Thyroid gland (tissue), 4 donors: ENCODE measurements at regions not wholly inside any gene's neighbourhood (a gene's known extent, or its start where the extent isn't known, plus 50 kb on each side); places are given as distances from the start of the nearest gene placed in this dataset.
"Not testable (repeated sequence)": the region's sequence is repeated elsewhere in the genome, so short reads cannot be mapped to it uniquely, and the experiment has no call there.

Source experiments
- DNase-seq, 2 donors: peaks; one replicate each; pipeline ENCODE4 v3.0.0-alpha.2; 2019
- H3K27ac ChIP-seq, 3 donors: fragments of 200-600 bp; sonication (generic); 1 replicate in 2 of 3; 2 replicates in 1 of 3; pipeline ENCODE4 v1.5.1; 2016 to 2019; ENCODE audit warnings: mild to moderate bottlenecking in 1 of 3, moderate library complexity in 1 of 3
- H3K27me3 ChIP-seq: fragments of 200-600 bp; sonication (generic); one replicate; pipeline ENCODE4 v1.5.1; 2019
- H3K36me3 ChIP-seq, 2 donors: fragments of 200-600 bp; sonication (generic); one replicate each; pipeline ENCODE4 v1.5.1; 2016 to 2019
- H3K4me1 ChIP-seq, 2 donors: fragments of 200-600 bp; sonication (generic); one replicate each; pipeline ENCODE4 v1.5.1; 2017 to 2019
- H3K4me3 ChIP-seq, 3 donors: fragments of 200-600 bp; sonication (generic); replicated peaks in 1 of 3; 1 replicate in 2 of 3; 2 replicates in 1 of 3; pipeline ENCODE4 v1.5.1; 2016; ENCODE audit warnings: mild to moderate bottlenecking in 1 of 3
- H3K9me3 ChIP-seq: fragments of 200-600 bp; sonication (generic); one replicate; pipeline ENCODE4 v1.5.1; 2017
- CTCF ChIP-seq, 6 experiments: fragments of 200-600 bp in 3 of 6; fragments of 450-650 bp in 3 of 6; sonication (generic) in 3 of 6; IDR thresholded peaks; one replicate each; pipeline ENCODE4 v1.5.1; 2016 to 2019; ENCODE audit warnings: antibody characterized with exemption in 6 of 6, mild to moderate bottlenecking in 2 of 6, inconsistent platforms in 1 of 6, moderate library complexity in 1 of 6
- POLR2A ChIP-seq, 2 donors: fragments of 450-650 bp; IDR thresholded peaks; one replicate each; pipeline ENCODE4 v1.6.1; 2017; ENCODE audit warnings: antibody characterized with exemption in 2 of 2, mild to moderate bottlenecking in 2 of 2, moderate library complexity in 1 of 2
- WGBS, 2 donors: methylation state at CpG; one replicate each; pipeline ENCODE4 v1.1.5; 2017; 5-methylcytosine and 5-hydroxymethylcytosine counted together
- intact Hi-C: fragments of 100-400 bp; cut with DNase I; formaldehyde crosslinking; loops from one replicate; pipeline ENCODE4 v1.15.1; 2023

GRCh38 chr7:4470246-4470645, 211.8 kb upstream of the FOXK1 start:
- 46 to 68% methylated on average over 7 of the region's 7 CpGs for WGBS, 2 donors

GRCh38 chr7:4472728-4473127, 209.4 kb upstream of the FOXK1 start:
- H3K4me3 ChIP-seq: no peak overlapping the region
- no peaks in the 10 kb centered on the region for H3K36me3 ChIP-seq
- H3K9me3 ChIP-seq: no peaks in the 10 kb centered on the region
- intact Hi-C loops: no loop called here
- WGBS, 2 donors: 28 to 47% methylated on average over 7 to 12 of the region's 12 CpGs
- TF ChIP-seq CTCF (IDR thresholded peaks at IDR 0.05): no peak
- no peak for TF ChIP-seq POLR2A (IDR thresholded peaks at IDR 0.05)
- H3K4me1 ChIP-seq: no peaks in the 10 kb centered on the region
- H3K27me3 ChIP-seq: no peaks in the 10 kb centered on the region
- no peak for DNase-seq
- no peak overlapping the region for H3K27ac ChIP-seq

More at GRCh38 chr7:4470246-4470645, 211.8 kb upstream of the FOXK1 start:
- no peak overlapping the region for H3K4me3 ChIP-seq
- no peaks in the 10 kb centered on the region for H3K27me3 ChIP-seq
- DNase-seq: no peak
- H3K9me3 ChIP-seq: no peaks in the 10 kb centered on the region
- H3K4me1 ChIP-seq: no peaks in the 10 kb centered on the region
- intact Hi-C loops: no loop called here
- H3K27ac ChIP-seq: no peak overlapping the region
- no peaks in the 10 kb centered on the region for H3K36me3 ChIP-seq
- TF ChIP-seq POLR2A (IDR thresholded peaks at IDR 0.05): no peak
- TF ChIP-seq CTCF (IDR thresholded peaks at IDR 0.05): no peak

- no peak for DNase-seq
- no peaks in the 10 kb centered on the region for H3K9me3 ChIP-seq
- intact Hi-C loops: no loop called here
- H3K27ac ChIP-seq: no peak overlapping the region
- no peaks in the 10 kb centered on the region for H3K4me1 ChIP-seq
- H3K27me3 ChIP-seq: no peaks in the 10 kb centered on the region
- H3K36me3 ChIP-seq: no peaks in the 10 kb centered on the region
- TF ChIP-seq POLR2A (IDR thresholded peaks at IDR 0.05) (no peak), CTCF (IDR thresholded peaks at IDR 0.05) (no peak)
- no peak overlapping the region for H3K4me3 ChIP-seq
- 58 to 65% methylated on average over 11 to 12 of the region's 12 CpGs for WGBS, 2 donors
These were observed 202.6 kb upstream of the FOXK1 start for GRCh38 chr7:4479367-4480039.

- DNase-seq, H3K4me1 ChIP-seq, H3K36me3 ChIP-seq, H3K27me3 ChIP-seq, H3K9me3 ChIP-seq, H3K4me3 ChIP-seq, H3K27ac ChIP-seq, intact Hi-C loops: not testable (repeated sequence)
- WGBS, 2 donors: 94% methylated on average over 11 of the region's 11 CpGs
These were observed 202.0 kb upstream of the FOXK1 start for GRCh38 chr7:4480131-4480530.

GRCh38 chr7:4483851-4484250, 198.2 kb upstream of the FOXK1 start:
- H3K4me3 ChIP-seq: no peak overlapping the region

More at GRCh38 chr7:4483851-4484250, 198.2 kb upstream of the FOXK1 start:
- intact Hi-C loops: no loop called here
- Histone ChIP-seq H3K36me3 (no peaks in the 10 kb centered on the region), H3K9me3 (no peaks in the 10 kb centered on the region), H3K27me3 (no peaks in the 10 kb centered on the region), H3K27ac (no peak overlapping the region), H3K4me1 (no peaks in the 10 kb centered on the region)
- no peak for DNase-seq
- TF ChIP-seq POLR2A (IDR thresholded peaks at IDR 0.05) (no peak), CTCF (IDR thresholded peaks at IDR 0.05) (no peak)
- WGBS, 2 donors: 88 to 95% methylated on average over 1 of the region's 1 CpG
